SIG-M5 (cell line): ENCODE measurements at regions not wholly inside any gene's neighbourhood (a gene's known extent, or its start where the extent isn't known, plus 50 kb on each side); places are given as distances from the start of the nearest gene placed in this dataset.

ENCODE experiments used
- DNase-seq: peaks from one replicate; lab custom pipeline; 2025; lab: John Stamatoyannopoulos, UW

- DNase-seq, result no peak
These were observed 50.8 kb upstream of the FLT1 start for GRCh38 chr13:28545583-28546333.
